SK-N-MC (cell line): ENCODE measurements at regions not wholly inside any gene's neighbourhood (a gene's known extent, or its start where the extent isn't known, plus 50 kb on each side); places are given as distances from the start of the nearest gene placed in this dataset.

ENCODE experiments used
- EZH2 ChIP-seq: fragments of 200-600 bp; sonication (generic); IDR thresholded peaks from one replicate; pipeline ENCODE4 v1.6.1; 2017; ENCODE audit warnings: antibody characterized with exemption
- FOXP2 ChIP-seq: optimal IDR thresholded peaks from 2 replicates; pipeline ENCODE3; 2011; ENCODE audit warnings: mild to moderate bottlenecking, moderate library complexity; ENCODE audit not compliant: insufficient read depth; ENCODE audit errors: extremely low read length, control extremely low read depth
- POLR2AphosphoS5 ChIP-seq: IDR thresholded peaks from 2 replicates; pipeline ENCODE4 v1.6.1; 2012; ENCODE audit warnings: mild to moderate bottlenecking, low read depth, low read length, borderline replicate concordance

GRCh38 chr13:40345654-40346372 is 320.6 kb downstream of the FOXO1 start:
- TF ChIP-seq POLR2AphosphoS5 (no peak), FOXP2 (no peak), EZH2 (no peak)
